ENCODE measurements at regions not wholly inside any gene's neighbourhood (a gene's known extent, or its start where the extent isn't known, plus 50 kb on each side); places are given as distances from the start of the nearest gene placed in this dataset.

DNA sequence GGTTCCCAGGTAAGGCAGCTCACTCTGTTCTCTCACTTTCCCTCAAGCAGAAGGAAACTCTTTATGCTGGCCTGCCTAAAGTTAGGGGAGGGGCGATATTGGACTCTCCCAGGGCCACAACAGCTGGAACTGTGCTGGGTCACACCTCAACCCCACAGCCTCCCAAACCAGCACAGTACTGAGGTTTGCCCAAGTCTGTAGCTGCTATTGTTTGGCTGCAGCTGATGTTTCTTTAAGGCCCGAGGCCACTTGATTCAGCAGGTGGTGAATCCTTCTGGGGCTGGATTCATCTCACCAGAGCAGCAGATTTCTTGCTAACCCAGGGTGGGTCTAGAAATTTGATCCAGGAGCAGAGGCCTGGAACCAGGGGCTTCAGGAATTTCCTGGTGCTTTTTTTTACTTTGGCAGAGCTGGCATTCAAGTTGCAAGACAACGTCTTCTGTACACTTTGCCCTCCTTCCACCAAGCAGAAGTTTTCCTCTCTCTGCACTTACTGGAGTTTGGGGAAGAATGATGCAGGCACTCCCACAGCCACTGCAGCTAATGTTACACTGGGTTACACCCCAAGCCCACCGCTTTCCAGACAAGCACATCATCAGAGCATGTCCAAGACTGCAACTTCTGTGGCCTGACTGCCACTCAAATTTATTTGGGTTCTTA, 544.7 kb upstream of the NDST4 start:
- intact Hi-C loops (cut with micrococcal nuclease): no loop called here
- Histone ChIP-seq H3K4me2 (ENCODE audit: low read length) (no peak overlapping the region), H3K9me2 (replicated peaks; ENCODE audit: low read length) (no peaks in the 10 kb centered on the region), H3K4me3 (ENCODE audit: low read length) (no peak overlapping the region), H3F3A (ENCODE audit: low read length, unreplicated experiment) (no peaks in the 10 kb centered on the region), H3K9me3 (ENCODE audit: low read length) (no peaks in the 10 kb centered on the region), H3K9ac (ENCODE audit: low read length) (no peak overlapping the region), H3K36me3 (ENCODE audit: low read depth, low read length) (no peaks in the 10 kb centered on the region), H3K79me2 (ENCODE audit: low read length) (no peaks in the 10 kb centered on the region), H2AFZ (ENCODE audit: low read length) (no peak overlapping the region), H3K4me1 (ENCODE audit: insufficient read depth, low read length) (no peaks in the 10 kb centered on the region), H4K20me1 (ENCODE audit: low read length) (no peaks in the 10 kb centered on the region), H3K27me3 (ENCODE audit: low read length) (no peaks in the 10 kb centered on the region), H3K27ac (ENCODE audit: low read length) (no peak overlapping the region)
- POLR2A ChIA-PET (ENCODE audit: unreplicated experiment): no interaction called here
- ATAC-seq (no peak), DNase-seq (no peak)
- CTCF ChIA-PET: no interaction called here
- no TSS peak for BruUV-seq (replicated peaks)
- TF ChIP-seq, protein P1, sequence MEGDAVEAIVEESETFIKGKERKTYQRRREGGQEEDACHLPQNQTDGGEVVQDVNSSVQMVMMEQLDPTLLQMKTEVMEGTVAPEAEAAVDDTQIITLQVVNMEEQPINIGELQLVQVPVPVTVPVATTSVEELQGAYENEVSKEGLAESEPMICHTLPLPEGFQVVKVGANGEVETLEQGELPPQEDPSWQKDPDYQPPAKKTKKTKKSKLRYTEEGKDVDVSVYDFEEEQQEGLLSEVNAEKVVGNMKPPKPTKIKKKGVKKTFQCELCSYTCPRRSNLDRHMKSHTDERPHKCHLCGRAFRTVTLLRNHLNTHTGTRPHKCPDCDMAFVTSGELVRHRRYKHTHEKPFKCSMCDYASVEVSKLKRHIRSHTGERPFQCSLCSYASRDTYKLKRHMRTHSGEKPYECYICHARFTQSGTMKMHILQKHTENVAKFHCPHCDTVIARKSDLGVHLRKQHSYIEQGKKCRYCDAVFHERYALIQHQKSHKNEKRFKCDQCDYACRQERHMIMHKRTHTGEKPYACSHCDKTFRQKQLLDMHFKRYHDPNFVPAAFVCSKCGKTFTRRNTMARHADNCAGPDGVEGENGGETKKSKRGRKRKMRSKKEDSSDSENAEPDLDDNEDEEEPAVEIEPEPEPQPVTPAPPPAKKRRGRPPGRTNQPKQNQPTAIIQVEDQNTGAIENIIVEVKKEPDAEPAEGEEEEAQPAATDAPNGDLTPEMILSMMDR (conservative IDR thresholded peaks at IDR 0.05; ENCODE audit: low read depth, low read length): no peak
- TF ChIP-seq EZH2phosphoT487 (IDR thresholded peaks at IDR 0.05; ENCODE audit: borderline replicate concordance, low read length) (no peak), EZH2 (IDR thresholded peaks at IDR 0.05; ENCODE audit: low read length, unreplicated experiment) (no peak)

DNA sequence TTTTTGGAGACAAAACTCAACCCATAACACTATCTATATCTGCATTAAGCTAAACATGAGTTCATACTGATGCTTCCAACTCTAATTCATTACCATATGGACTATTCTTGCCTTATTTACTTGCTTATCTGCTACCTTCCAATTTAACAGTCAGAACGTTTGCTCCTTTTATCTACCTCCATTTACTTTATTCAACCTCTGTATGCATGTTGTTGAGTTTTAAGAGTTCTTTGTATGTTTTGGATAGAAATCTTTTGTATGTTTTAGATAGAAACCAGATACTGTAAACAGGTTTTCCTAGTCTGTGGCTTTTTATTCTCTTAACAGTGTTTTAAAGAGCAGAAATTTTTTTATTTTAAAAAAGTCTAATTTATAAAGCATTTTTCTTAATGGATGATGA, 542.2 kb upstream of the NDST4 start:
- TF ChIP-seq EZH2phosphoT487 (IDR thresholded peaks at IDR 0.05; ENCODE audit: borderline replicate concordance, low read length): no peak
- TF ChIP-seq EZH2 (IDR thresholded peaks at IDR 0.05; ENCODE audit: low read length, unreplicated experiment): no peak
- H3K4me3 ChIP-seq (ENCODE audit: low read length): no peak overlapping the region
- H3K4me2 ChIP-seq (ENCODE audit: low read length): no peak overlapping the region
- no peaks in the 10 kb centered on the region for H3K36me3 ChIP-seq (ENCODE audit: low read depth, low read length)
- H4K20me1 ChIP-seq (ENCODE audit: low read length): no peaks in the 10 kb centered on the region
- BruUV-seq (replicated peaks): no TSS peak
- H3K79me2 ChIP-seq (ENCODE audit: low read length): no peaks in the 10 kb centered on the region
- intact Hi-C loops (cut with micrococcal nuclease): no loop called here
- ATAC-seq: no peak
- no peak for DNase-seq
- POLR2A ChIA-PET (ENCODE audit: unreplicated experiment): no interaction called here
- H3K9me3 ChIP-seq (ENCODE audit: low read length): no peaks in the 10 kb centered on the region
- CTCF ChIA-PET: no interaction called here
- H3K27me3 ChIP-seq (ENCODE audit: low read length): no peaks in the 10 kb centered on the region
- no peak overlapping the region for H3K9ac ChIP-seq (ENCODE audit: low read length)
- no peaks in the 10 kb centered on the region for H3K4me1 ChIP-seq (ENCODE audit: insufficient read depth, low read length)
- H2AFZ ChIP-seq (ENCODE audit: low read length): no peak overlapping the region
- no peaks in the 10 kb centered on the region for H3K9me2 ChIP-seq (replicated peaks; ENCODE audit: low read length)
- no peak overlapping the region for H3K27ac ChIP-seq (ENCODE audit: low read length)
- H3F3A ChIP-seq (ENCODE audit: low read length, unreplicated experiment): no peaks in the 10 kb centered on the region

DNA sequence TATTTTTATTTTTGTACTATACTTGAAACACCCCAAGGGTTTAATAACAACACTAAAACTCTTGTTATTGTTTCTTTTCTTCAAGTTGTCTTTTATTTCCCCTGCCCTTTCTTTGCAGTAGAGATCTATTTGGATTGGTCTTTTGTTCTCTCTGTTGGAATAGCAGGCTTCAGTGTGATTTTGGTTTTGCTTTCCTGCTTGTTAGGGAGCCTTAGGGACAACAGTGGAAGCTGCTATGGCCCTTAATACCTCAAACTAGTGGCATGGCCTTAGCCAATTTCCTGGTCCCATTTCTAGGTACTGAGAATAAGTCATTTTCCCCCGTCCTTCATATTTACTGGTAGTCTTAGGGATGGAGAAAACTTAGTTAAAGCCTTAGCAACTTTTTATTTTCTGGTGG, 535.4 kb upstream of the NDST4 start:
- H3K79me2 ChIP-seq (ENCODE audit: low read length): no peaks in the 10 kb centered on the region
- BruUV-seq (replicated peaks): no TSS peak

More for the DNA sequence above, 535.4 kb upstream of the NDST4 start:
- TF ChIP-seq EZH2 (IDR thresholded peaks at IDR 0.05; ENCODE audit: low read length, unreplicated experiment) (no peak), EZH2phosphoT487 (IDR thresholded peaks at IDR 0.05; ENCODE audit: borderline replicate concordance, low read length) (no peak)
- TF ChIP-seq, protein P1 (conservative IDR thresholded peaks at IDR 0.05; ENCODE audit: low read depth, low read length): no peak
- Histone ChIP-seq H3K27me3 (ENCODE audit: low read length) (no peaks in the 10 kb centered on the region), H3K4me1 (ENCODE audit: insufficient read depth, low read length) (no peaks in the 10 kb centered on the region), H3K9me3 (ENCODE audit: low read length) (no peaks in the 10 kb centered on the region), H4K20me1 (ENCODE audit: low read length) (no peaks in the 10 kb centered on the region), H3K27ac (ENCODE audit: low read length) (no peak overlapping the region), H3F3A (ENCODE audit: low read length, unreplicated experiment) (no peaks in the 10 kb centered on the region), H2AFZ (ENCODE audit: low read length) (no peak overlapping the region), H3K4me2 (ENCODE audit: low read length) (no peak overlapping the region), H3K9ac (ENCODE audit: low read length) (no peak overlapping the region), H3K9me2 (replicated peaks; ENCODE audit: low read length) (no peaks in the 10 kb centered on the region), H3K36me3 (ENCODE audit: low read depth, low read length) (no peaks in the 10 kb centered on the region), H3K4me3 (ENCODE audit: low read length) (no peak overlapping the region)
- POLR2A ChIA-PET (ENCODE audit: unreplicated experiment): no interaction called here
- DNase-seq (no peak), ATAC-seq (no peak)
- CTCF ChIA-PET: no interaction called here
- intact Hi-C loops (cut with micrococcal nuclease): no loop called here

Data from PC-3 (cell line).